H1 (cell line): ENCODE measurements at regions not wholly inside any gene's neighbourhood (a gene's known extent, or its start where the extent isn't known, plus 50 kb on each side); places are given as distances from the start of the nearest gene placed in this dataset.

Experiments used
- CTCF ChIA-PET: fragments of 300-600 bp; sonication (Branson Sonifier 250); formaldehyde crosslinking; loops from one replicate; lab custom pipeline; 2021; ENCODE audit not compliant: partially characterized antibody; lab: Charles Lee
- POLR2A ChIA-PET: fragments of 300-600 bp; sonication (Branson Sonifier 250); formaldehyde crosslinking; loops from one replicate; lab custom pipeline; 2021; ENCODE audit warnings: inconsistent platforms; ENCODE audit not compliant: partially characterized antibody; lab: Charles Lee
- DNase-seq, 2 experiments: peaks; one replicate each; pipeline versions ENCODE4 v3.0.0 to v3.0.0-alpha.2; 2010 to 2022; ENCODE audit warnings: low spot score in 2 of 2, low read depth in 1 of 2, mixed read lengths in 1 of 2
- FAIRE-seq: peaks from 2 replicates; lab custom pipeline; 2011; peaks lifted over from hg19 to GRCh38; lab: Jason Lieb, UNC
- H2AFZ ChIP-seq: 2 replicates; pipeline ENCODE4 v1.8.1; 2012; ENCODE audit warnings: low read length, inconsistent platforms
- H2AK5ac ChIP-seq: 2 replicates; pipeline ENCODE4 v1.6.1; 2013; ENCODE audit warnings: low read depth, low read length
- H2BK120ac ChIP-seq: replicated peaks from 2 replicates; pipeline ENCODE3; 2013; ENCODE audit warnings: low read depth, low read length, inconsistent platforms
- H2BK12ac ChIP-seq: 2 replicates; pipeline ENCODE4 v1.6.1; 2013; ENCODE audit warnings: low read depth, low read length
- H2BK15ac ChIP-seq: 2 replicates; pipeline ENCODE4 v1.6.1; 2013; ENCODE audit warnings: low read length
- H2BK20ac ChIP-seq: 2 replicates; pipeline ENCODE4 v1.6.1; 2013; ENCODE audit warnings: low read length
- H2BK5ac ChIP-seq: 2 replicates; pipeline ENCODE4 v1.6.1; 2013; ENCODE audit warnings: low read depth, low read length
- H3K14ac ChIP-seq: 2 replicates; pipeline ENCODE4 v1.6.1; 2013; ENCODE audit warnings: inconsistent platforms; ENCODE audit not compliant: insufficient read length
- H3K18ac ChIP-seq: 2 replicates; pipeline ENCODE4 v1.6.1; 2013; ENCODE audit warnings: low read length; ENCODE audit errors: extremely low read depth
- H3K23ac ChIP-seq: 2 replicates; pipeline ENCODE4 v1.6.1; 2013; ENCODE audit warnings: inconsistent platforms; ENCODE audit not compliant: insufficient read length
- H3K23me2 ChIP-seq: 2 replicates; pipeline ENCODE4 v1.6.1; 2013; ENCODE audit warnings: low read depth, low read length
- H3K27ac ChIP-seq: 2 replicates; pipeline ENCODE4 v1.6.1; 2011; ENCODE audit warnings: low read depth, low read length, inconsistent platforms
- H3K27me3 ChIP-seq, 4 experiments: replicated peaks in 1 of 4; 1 replicate in 1 of 4; 2 replicates in 3 of 4; pipeline versions ENCODE4 v1.6.1 to v1.8.1; 2011 to 2013; ENCODE audit warnings: low read length in 3 of 4, mild to moderate bottlenecking in 3 of 4, inconsistent platforms in 2 of 4, mixed read lengths in 2 of 4, moderate library complexity in 1 of 4; ENCODE audit not compliant: control insufficient read depth in 3 of 4, insufficient read depth in 3 of 4; ENCODE audit errors: extremely low read depth in 1 of 4
- H3K36me3 ChIP-seq, 4 experiments: 2 replicates each; pipeline versions ENCODE4 v1.6.1 to v1.8.1; 2011 to 2013; ENCODE audit warnings: mild to moderate bottlenecking in 4 of 4, low read length in 3 of 4, moderate library complexity in 2 of 4, control low read depth in 1 of 4, inconsistent platforms in 1 of 4; ENCODE audit not compliant: insufficient read depth in 4 of 4, control insufficient read depth in 2 of 4
- H3K4ac ChIP-seq: replicated peaks from 2 replicates; pipeline ENCODE3; 2013; ENCODE audit warnings: low read length, low read depth, mixed read lengths, inconsistent platforms; ENCODE audit not compliant: insufficient read length
- H3K4me1 ChIP-seq, 4 experiments: replicated peaks in 1 of 4; 1 replicate in 1 of 4; 2 replicates in 3 of 4; pipeline versions ENCODE4 v1.6.1 to v1.8.1; 2011 to 2013; ENCODE audit warnings: low read length in 3 of 4, inconsistent platforms in 2 of 4, mixed read lengths in 1 of 4; ENCODE audit not compliant: insufficient read depth in 4 of 4, control insufficient read depth in 3 of 4
- H3K4me2 ChIP-seq, 2 experiments: 2 replicates each; pipeline versions ENCODE4 v1.6.1 to v1.8.1; 2011 to 2013; ENCODE audit warnings: low read depth in 2 of 2, low read length in 2 of 2, control low read depth in 1 of 2, inconsistent platforms in 1 of 2, mild to moderate bottlenecking in 1 of 2; ENCODE audit not compliant: insufficient read depth in 1 of 2
- H3K4me3 ChIP-seq, 4 experiments: fragments of 200-600, 300-600 bp in 1 of 4; sonication (generic), shearing (Covaris generic), sonication (Bioruptor Twin) in 1 of 4; 2 replicates each; pipeline versions ENCODE4 v1.5.1 to v1.8.1; 2011 to 2016; ENCODE audit warnings: low read length in 4 of 4, low read depth in 3 of 4, control low read depth in 2 of 4, inconsistent platforms in 2 of 4, mild to moderate bottlenecking in 2 of 4, mixed read lengths in 1 of 4, moderate library complexity in 1 of 4; ENCODE audit not compliant: insufficient read depth in 2 of 4; ENCODE audit errors: extremely low read depth in 1 of 4
- H3K56ac ChIP-seq: replicated peaks from 2 replicates; pipeline ENCODE3; 2013; ENCODE audit warnings: low read depth, mild to moderate bottlenecking, mixed read lengths, low read length, inconsistent platforms; ENCODE audit not compliant: insufficient read length
- H3K79me1 ChIP-seq: 2 replicates; pipeline ENCODE4 v1.6.1; 2013; ENCODE audit warnings: low read depth, low read length, control low read depth
- H3K79me2 ChIP-seq, 2 experiments: 2 replicates each; pipeline versions ENCODE4 v1.6.1 to v1.8.1; 2012 to 2013; ENCODE audit warnings: low read length in 2 of 2, mild to moderate bottlenecking in 2 of 2, inconsistent platforms in 1 of 2; ENCODE audit not compliant: insufficient read depth in 2 of 2, control insufficient read depth in 1 of 2
- H3K9ac ChIP-seq, 4 experiments: replicated peaks in 1 of 4; 1 replicate in 1 of 4; 2 replicates in 3 of 4; pipeline versions ENCODE4 v1.6.1 to v1.8.1; 2011 to 2013; ENCODE audit warnings: low read depth in 3 of 4, low read length in 3 of 4, control low read depth in 2 of 4, mild to moderate bottlenecking in 2 of 4, moderate library complexity in 2 of 4, inconsistent platforms in 1 of 4; ENCODE audit errors: extremely low read depth in 1 of 4
- H3K9me3 ChIP-seq, 2 experiments: 2 replicates each; pipeline versions ENCODE4 v1.6.1 to v1.8.1; 2012 to 2013; ENCODE audit warnings: mild to moderate bottlenecking in 2 of 2, moderate library complexity in 2 of 2, control low read depth in 1 of 2, inconsistent platforms in 1 of 2, low read depth in 1 of 2, low read length in 1 of 2, mixed read lengths in 1 of 2; ENCODE audit not compliant: insufficient read depth in 2 of 2
- H4K20me1 ChIP-seq, 2 experiments: replicated peaks in 1 of 2; 2 replicates each; pipeline versions ENCODE3 to v1.8.1; 2011 to 2013; ENCODE audit warnings: inconsistent platforms in 2 of 2, low read length in 2 of 2, mild to moderate bottlenecking in 1 of 2; ENCODE audit not compliant: insufficient read depth in 2 of 2, control insufficient read depth in 1 of 2
- H4K5ac ChIP-seq: 2 replicates; pipeline ENCODE4 v1.6.1; 2013; ENCODE audit warnings: low read length, low read depth, mixed read lengths, inconsistent platforms; ENCODE audit not compliant: insufficient read length
- H4K8ac ChIP-seq: 2 replicates; pipeline ENCODE4 v1.8.0; 2013; ENCODE audit warnings: mild to moderate bottlenecking, moderate library complexity, low read length, inconsistent platforms; ENCODE audit not compliant: insufficient read depth; ENCODE audit errors: extremely low read depth
- H4K91ac ChIP-seq: replicated peaks from 2 replicates; pipeline ENCODE3; 2013; ENCODE audit warnings: low read length, mixed read lengths, inconsistent platforms; ENCODE audit not compliant: insufficient read length
- BACH1 ChIP-seq: IDR thresholded peaks from 2 replicates; pipeline ENCODE4 v1.6.1; 2012; ENCODE audit warnings: low read length, improper control_type of control experiment
- CHD1 ChIP-seq: IDR thresholded peaks from 2 replicates; pipeline ENCODE4 v1.6.1; 2012; ENCODE audit warnings: low read depth, low read length, improper control_type of control experiment
- CHD2 ChIP-seq: IDR thresholded peaks from 2 replicates; pipeline ENCODE4 v1.6.1; 2012; ENCODE audit warnings: low read length, improper control_type of control experiment
- EGR1 ChIP-seq: IDR thresholded peaks from 2 replicates; pipeline ENCODE4 v1.6.1; 2011; ENCODE audit warnings: low read depth, low read length, borderline replicate concordance
- FOSL1 ChIP-seq: IDR thresholded peaks from 2 replicates; pipeline ENCODE4 v1.6.1; 2011; ENCODE audit warnings: mild to moderate bottlenecking, low read depth, low read length, moderate library complexity; ENCODE audit not compliant: insufficient read depth
- HDAC2 ChIP-seq, 2 experiments: fragments of 300-600 bp in 1 of 2; sonication (generic) in 1 of 2; IDR thresholded peaks; 2 replicates each; pipeline ENCODE4 v1.6.1; 2011 to 2012; ENCODE audit warnings: low read depth in 2 of 2, low read length in 2 of 2, mild to moderate bottlenecking in 2 of 2, moderate library complexity in 2 of 2, borderline replicate concordance in 1 of 2, inconsistent platforms in 1 of 2
- JUN ChIP-seq: IDR thresholded peaks from 2 replicates; pipeline ENCODE4 v1.6.1; 2011; ENCODE audit warnings: low read depth, mild to moderate bottlenecking, improper control_type of control experiment, low read length
- KDM1A ChIP-seq: fragments of 200-600, 300-600 bp; sonication (generic); IDR thresholded peaks from 2 replicates; pipeline ENCODE4 v1.7.1; 2016; ENCODE audit warnings: mild to moderate bottlenecking, low read length, borderline replicate concordance
- KDM4A ChIP-seq: IDR thresholded peaks from one replicate; pipeline ENCODE4 v1.7.1; 2012; ENCODE audit warnings: low read depth, mild to moderate bottlenecking, moderate library complexity, low read length, inconsistent platforms; ENCODE audit not compliant: severe bottlenecking
- NANOG ChIP-seq: IDR thresholded peaks from 2 replicates; pipeline ENCODE4 v1.6.1; 2011; ENCODE audit warnings: low read length, low read depth, mild to moderate bottlenecking, inconsistent platforms; ENCODE audit not compliant: insufficient read depth, poor library complexity, severe bottlenecking
- RNF2 ChIP-seq: fragments of 200-900, 300-1000 bp; sonication (generic); IDR thresholded peaks from 2 replicates; pipeline ENCODE4 v1.7.1; 2016; ENCODE audit warnings: borderline replicate concordance, low read depth, mild to moderate bottlenecking, antibody characterized with exemption, low read length; ENCODE audit not compliant: poor library complexity, severe bottlenecking; ENCODE audit errors: missing control alignments
- SIN3A ChIP-seq, 2 experiments: IDR thresholded peaks in 1 of 2; conservative IDR thresholded peaks in 1 of 2; 2 replicates each; pipeline ENCODE4 v1.6.1; 2011 to 2012; ENCODE audit warnings: low read length in 2 of 2, improper control_type of control experiment in 1 of 2, low read depth in 1 of 2, mild to moderate bottlenecking in 1 of 2
- whole genome bisulfite sequencing, 2 experiments: shearing (Covaris generic) in 1 of 2; methylation state at CpG; one replicate each; pipeline versions ENCODE4 v1.1.6 to v1.1.7; 2013 to 2015; ENCODE audit warnings: low lambda C conversion rate in 2 of 2, mixed read lengths in 2 of 2, inconsistent platforms in 1 of 2, low coverage in 1 of 2, missing lambda C conversion rate in 1 of 2; ENCODE audit not compliant: insufficient replicate concordance in 2 of 2, insufficient coverage in 1 of 2, insufficient read length in 1 of 2; ENCODE audit errors: extremely low coverage in 1 of 2, missing lambda C conversion rate in 1 of 2; 5-methylcytosine and 5-hydroxymethylcytosine counted together
- TF ChIP-seq, protein P1 (sequence below): IDR thresholded peaks from 2 replicates; pipeline ENCODE4 v1.6.1; 2012; ENCODE audit warnings: inconsistent platforms

DNA sequence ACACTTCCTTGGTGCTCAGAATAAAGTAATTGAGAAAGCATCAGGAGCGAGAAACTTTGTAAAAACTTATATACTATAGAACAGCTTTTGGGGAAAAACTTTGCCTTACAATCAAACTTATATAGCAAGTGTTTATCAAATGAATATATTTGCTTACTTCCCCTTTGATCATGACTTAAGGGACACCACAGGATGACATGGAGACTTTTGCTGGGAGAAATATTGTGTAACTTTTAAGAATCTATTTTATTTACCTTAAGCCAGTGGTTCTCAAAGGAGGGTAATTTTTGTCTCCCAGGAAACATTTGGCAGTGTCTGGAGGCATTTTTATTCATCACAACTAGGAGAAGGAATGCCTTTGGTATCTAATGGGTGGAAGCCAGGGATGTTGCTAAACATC is 173.8 kb upstream of the HABP2 start:
- Histone ChIP-seq H2BK12ac (no peak overlapping the region), H4K91ac (no peak overlapping the region), H3K18ac (no peak overlapping the region), H3K4me1 (no peaks in the 10 kb centered on the region; a peak in 1 of 7 replicates), H3K23me2 (no peaks in the 10 kb centered on the region), H3K36me3 (no peaks in the 10 kb centered on the region), H2BK120ac (no peak overlapping the region), H2AK5ac (no peak overlapping the region), H3K14ac (no peak overlapping the region), H2AFZ (no peak overlapping the region), H3K27ac (no peak overlapping the region), H3K4ac (no peak overlapping the region), H4K20me1 (no peaks in the 10 kb centered on the region), H3K27me3 (no peaks in the 10 kb centered on the region), H4K5ac (no peak overlapping the region), H3K56ac (no peak overlapping the region), H2BK15ac (no peak overlapping the region), H3K4me2 (no peak overlapping the region), H3K4me3 (no peak overlapping the region), H3K79me2 (no peaks in the 10 kb centered on the region), H3K9ac (no peak overlapping the region), H3K9me3 (no peaks in the 10 kb centered on the region), H4K8ac (no peak overlapping the region), H2BK20ac (no peak overlapping the region), H3K79me1 (no peaks in the 10 kb centered on the region), H2BK5ac (no peak overlapping the region), H3K23ac (no peak overlapping the region)
- DNase-seq (no peak), FAIRE-seq (no peak)
- CTCF ChIA-PET = no interaction called here
- WGBS, 2 experiments = 67% methylated on average over 1 of the region's 1 CpG; no CpG with 5 or more reads in 1 of the 2 experiments
- POLR2A ChIA-PET = no interaction called here
- no peak for TF ChIP-seq CHD2
- TF ChIP-seq, protein P1, sequence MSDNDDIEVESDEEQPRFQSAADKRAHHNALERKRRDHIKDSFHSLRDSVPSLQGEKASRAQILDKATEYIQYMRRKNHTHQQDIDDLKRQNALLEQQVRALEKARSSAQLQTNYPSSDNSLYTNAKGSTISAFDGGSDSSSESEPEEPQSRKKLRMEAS = no peak
- TF ChIP-seq RNF2 = no peak
- TF ChIP-seq JUN = no peak
- TF ChIP-seq BACH1 = no peak
- TF ChIP-seq FOSL1 = no peak
- TF ChIP-seq KDM1A = no peak
- TF ChIP-seq NANOG = no peak
- TF ChIP-seq CHD1 = no peak
- no peak for TF ChIP-seq HDAC2 (IDR thresholded peaks at IDR 0.05; ENCODE audit: borderline replicate concordance in 1 of 2, low read depth in 2 of 2, low read length in 2 of 2)
- TF ChIP-seq EGR1 = no peak
- TF ChIP-seq KDM4A = no peak
- TF ChIP-seq SIN3A (conservative IDR thresholded peaks at IDR 0.05 in 1 of 2, IDR thresholded peaks at IDR 0.05 in 1 of 2; ENCODE audit: low read depth in 1 of 2, low read length in 2 of 2) = no peak
